ENCODE measurements at regions not wholly inside any gene's neighbourhood (a gene's known extent, or its start where the extent isn't known, plus 50 kb on each side); places are given as distances from the start of the nearest gene placed in this dataset.

- TF ChIP-seq ZNF274 (IDR thresholded peaks at IDR 0.05; ENCODE audit: low read depth, low read length) (no peak), SUZ12 (IDR thresholded peaks at IDR 0.05; ENCODE audit: extremely low read depth, insufficient read depth, insufficient read length) (no peak), YY1 (IDR thresholded peaks at IDR 0.05; ENCODE audit: insufficient read depth, insufficient read length) (no peak)
Measured at GRCh38 chr13:31517599-31517998, 221.7 kb upstream of the RXFP2 start.
